ENCODE measurements at regions not wholly inside any gene's neighbourhood (a gene's known extent, or its start where the extent isn't known, plus 50 kb on each side); places are given as distances from the start of the nearest gene placed in this dataset.
A peak's percentile ranks its signal among the peaks of the same experiment; 100 is the strongest.
"Not testable (repeated sequence)": the region's sequence is repeated elsewhere in the genome, so short reads cannot be mapped to it uniquely, and the experiment has no call there.

- H3K9me3 Mint-ChIP-seq, result peaks cover 14% of the 10 kb centered on the region
- no peak for DNase-seq
- H3K27me3 Mint-ChIP-seq (ENCODE audit: low read depth, poor library complexity), result no peaks in the 10 kb centered on the region
- peaks cover 10% of the 10 kb centered on the region for H3K36me3 Mint-ChIP-seq (ENCODE audit: low read depth)
- TF ChIP-seq, protein P1, sequence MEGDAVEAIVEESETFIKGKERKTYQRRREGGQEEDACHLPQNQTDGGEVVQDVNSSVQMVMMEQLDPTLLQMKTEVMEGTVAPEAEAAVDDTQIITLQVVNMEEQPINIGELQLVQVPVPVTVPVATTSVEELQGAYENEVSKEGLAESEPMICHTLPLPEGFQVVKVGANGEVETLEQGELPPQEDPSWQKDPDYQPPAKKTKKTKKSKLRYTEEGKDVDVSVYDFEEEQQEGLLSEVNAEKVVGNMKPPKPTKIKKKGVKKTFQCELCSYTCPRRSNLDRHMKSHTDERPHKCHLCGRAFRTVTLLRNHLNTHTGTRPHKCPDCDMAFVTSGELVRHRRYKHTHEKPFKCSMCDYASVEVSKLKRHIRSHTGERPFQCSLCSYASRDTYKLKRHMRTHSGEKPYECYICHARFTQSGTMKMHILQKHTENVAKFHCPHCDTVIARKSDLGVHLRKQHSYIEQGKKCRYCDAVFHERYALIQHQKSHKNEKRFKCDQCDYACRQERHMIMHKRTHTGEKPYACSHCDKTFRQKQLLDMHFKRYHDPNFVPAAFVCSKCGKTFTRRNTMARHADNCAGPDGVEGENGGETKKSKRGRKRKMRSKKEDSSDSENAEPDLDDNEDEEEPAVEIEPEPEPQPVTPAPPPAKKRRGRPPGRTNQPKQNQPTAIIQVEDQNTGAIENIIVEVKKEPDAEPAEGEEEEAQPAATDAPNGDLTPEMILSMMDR (IDR thresholded peaks at IDR 0.05), result no peak
- H3K4me1 Mint-ChIP-seq, result peaks cover 22% of the 10 kb centered on the region
- no peak overlapping the region for H3K4me3 Mint-ChIP-seq
- no peak overlapping the region for H3K27ac Mint-ChIP-seq
Observed at GRCh38 chr3:177885063-177885462, 651.2 kb upstream of the KCNMB2 start.

DNA sequence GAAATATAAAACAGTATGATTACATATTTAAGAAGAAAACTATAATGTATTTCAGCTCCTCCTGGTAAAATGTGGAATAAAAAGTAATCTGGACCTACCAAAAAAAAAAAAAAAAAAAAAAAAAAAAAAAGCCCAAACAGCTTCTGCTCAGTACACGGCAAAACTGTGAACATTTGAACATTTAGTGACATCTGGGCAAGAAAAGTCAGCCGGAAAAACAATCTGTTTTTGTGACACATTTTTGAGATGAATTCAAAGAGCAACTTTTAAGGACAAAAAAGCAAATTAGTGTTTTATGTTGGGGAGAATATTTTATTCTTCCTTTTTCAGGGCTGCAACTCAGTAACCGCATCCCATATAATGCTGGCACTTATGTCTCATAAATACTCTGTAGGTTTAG lies 649.7 kb upstream of the KCNMB2 start:
- Mint-ChIP-seq H3K36me3 (ENCODE audit: low read depth) (peaks cover 12% of the 10 kb centered on the region), H3K4me1 (peaks cover 22% of the 10 kb centered on the region), H3K27me3 (ENCODE audit: low read depth, poor library complexity) (no peaks in the 10 kb centered on the region), H3K9me3 (peaks cover 26% of the 10 kb centered on the region), H3K27ac (no peak overlapping the region), H3K4me3 (no peak overlapping the region)
- DNase-seq, result no peak
- TF ChIP-seq, protein P1 (IDR thresholded peaks at IDR 0.05), result no peak

DNA sequence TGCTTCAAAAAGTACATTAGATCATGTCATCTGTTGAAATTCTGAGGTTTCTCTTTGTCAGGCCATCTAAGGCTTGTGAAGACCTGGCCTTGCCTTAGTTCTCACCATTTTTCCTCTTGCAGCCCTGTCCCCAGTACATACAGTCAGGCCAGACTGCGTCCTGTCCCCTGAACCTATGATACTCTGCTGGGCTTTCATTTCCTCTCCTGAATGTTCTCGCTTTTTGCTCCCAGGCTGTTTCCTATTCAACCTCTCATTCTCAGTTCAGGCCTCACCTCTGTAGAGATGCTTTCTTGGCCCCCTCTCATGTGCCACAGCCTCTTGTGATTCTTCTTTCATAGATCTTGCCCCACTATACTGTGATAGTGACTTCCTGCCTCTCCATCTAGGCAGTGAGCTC lies 648.8 kb upstream of the KCNMB2 start:
- TF ChIP-seq, protein P1 (IDR thresholded peaks at IDR 0.05), result no peak
- no peak for DNase-seq
- Mint-ChIP-seq H3K27ac (peak overlapping the region; percentile 2), H3K9me3 (peaks cover 27% of the 10 kb centered on the region), H3K4me3 (no peak overlapping the region), H3K36me3 (ENCODE audit: low read depth) (peaks cover 12% of the 10 kb centered on the region), H3K27me3 (ENCODE audit: low read depth, poor library complexity) (no peaks in the 10 kb centered on the region), H3K4me1 (peaks cover 22% of the 10 kb centered on the region)

GRCh38 chr3:177889161-177889560 lies 647.1 kb upstream of the KCNMB2 start:
- Mint-ChIP-seq H3K36me3 (ENCODE audit: low read depth) (peaks cover 17% of the 10 kb centered on the region), H3K27me3 (ENCODE audit: low read depth, poor library complexity) (no peaks in the 10 kb centered on the region), H3K9me3 (peaks cover 38% of the 10 kb centered on the region), H3K4me1 (peaks cover 16% of the 10 kb centered on the region), H3K4me3 (no peak overlapping the region), H3K27ac (no peak overlapping the region)
- TF ChIP-seq, protein P1 (IDR thresholded peaks at IDR 0.05), result no peak
- DNase-seq, result no peak

GRCh38 chr3:177889652-177890358 lies 646.4 kb upstream of the KCNMB2 start:
- TF ChIP-seq, protein P1 (IDR thresholded peaks at IDR 0.05), result no peak
- Mint-ChIP-seq H3K36me3 (ENCODE audit: low read depth) (peaks cover 17% of the 10 kb centered on the region), H3K27ac (no peak overlapping the region), H3K4me1 (peaks cover 16% of the 10 kb centered on the region), H3K27me3 (ENCODE audit: low read depth, poor library complexity) (no peaks in the 10 kb centered on the region), H3K4me3 (no peak overlapping the region), H3K9me3 (peaks cover 38% of the 10 kb centered on the region)
- no peak for DNase-seq

DNA sequence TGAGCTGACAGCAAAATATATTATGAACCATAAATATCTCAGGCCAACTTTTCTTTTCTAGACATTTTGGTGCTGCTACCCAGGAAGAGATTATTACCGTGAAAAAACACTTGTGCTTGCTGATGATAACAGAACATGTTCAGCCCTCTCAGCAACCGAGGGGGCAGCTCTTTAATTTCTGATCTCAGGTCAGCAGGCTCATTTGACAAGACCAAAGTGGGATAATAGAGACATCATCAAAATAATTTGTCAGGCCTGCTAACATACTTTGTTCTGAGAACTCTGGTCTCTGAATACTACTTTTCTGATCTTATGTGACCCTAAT lies 645.9 kb upstream of the KCNMB2 start:
- Mint-ChIP-seq H3K36me3 (ENCODE audit: low read depth) (peaks cover 17% of the 10 kb centered on the region), H3K4me1 (peaks cover 16% of the 10 kb centered on the region), H3K9me3 (peaks cover 38% of the 10 kb centered on the region), H3K27ac (no peak overlapping the region), H3K4me3 (no peak overlapping the region), H3K27me3 (ENCODE audit: low read depth, poor library complexity) (no peaks in the 10 kb centered on the region)
- TF ChIP-seq, protein P1 (IDR thresholded peaks at IDR 0.05), result no peak
- no peak for DNase-seq

DNA sequence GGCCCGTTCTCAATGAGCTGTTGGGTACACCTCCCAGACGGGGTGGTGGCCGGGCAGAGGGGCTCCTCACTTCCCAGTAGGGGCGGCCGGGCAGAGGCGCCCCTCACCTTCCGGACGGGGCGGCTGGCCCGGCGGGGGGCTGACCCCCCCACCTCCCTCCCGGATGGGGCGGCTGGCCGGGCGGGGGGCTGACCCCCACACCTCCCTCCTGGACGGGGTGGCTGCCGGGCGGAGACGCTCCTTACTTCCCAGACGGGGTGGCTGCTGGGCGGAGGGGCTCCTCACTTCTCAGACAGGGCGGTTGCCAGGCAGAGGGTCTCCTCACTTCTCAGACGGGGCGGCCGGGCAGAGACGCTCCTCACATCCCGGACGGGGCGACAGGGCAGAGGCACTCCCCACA lies 644.7 kb upstream of the KCNMB2 start:
- not testable (repeated sequence) for H3K27me3 Mint-ChIP-seq (ENCODE audit: low read depth, poor library complexity); DNase-seq; H3K27ac Mint-ChIP-seq; H3K4me3 Mint-ChIP-seq
- H3K9me3 Mint-ChIP-seq, result peaks cover 40% of the 10 kb centered on the region
- H3K4me1 Mint-ChIP-seq, result peaks cover 16% of the 10 kb centered on the region
- peaks cover 17% of the 10 kb centered on the region for H3K36me3 Mint-ChIP-seq (ENCODE audit: low read depth)
